ENCODE measurements at regions not wholly inside any gene's neighbourhood (a gene's known extent, or its start where the extent isn't known, plus 50 kb on each side); places are given as distances from the start of the nearest gene placed in this dataset.

- Histone ChIP-seq H3K79me2 (replicated peaks; ENCODE audit: insufficient read depth) (no peaks in the 10 kb centered on the region), H2AFZ (no peak overlapping the region), H3K36me3 (ENCODE audit: insufficient read depth) (no peaks in the 10 kb centered on the region), H3K4me1 (ENCODE audit: insufficient read depth) (0 out of 2 replicates have a peak, but pooled peaks cover 6% of the 10 kb centered on the region), H4K20me1 (replicated peaks; ENCODE audit: insufficient read depth) (no peaks in the 10 kb centered on the region), H3K4me2 (no peak overlapping the region), H3K4me3 (no peak overlapping the region), H3F3A (replicated peaks; ENCODE audit: low read depth) (no peaks in the 10 kb centered on the region), H3K9me2 (ENCODE audit: insufficient read depth) (peaks cover 4% of the 10 kb centered on the region; the same call in 1 of the 2 replicates), H3K27ac (ENCODE audit: low read depth) (no peak overlapping the region), H3K27me3 (ENCODE audit: insufficient read depth) (no peaks in the 10 kb centered on the region)
- Mint-ChIP-seq H3K9me3 (no peaks in the 10 kb centered on the region), H3K36me3 (ENCODE audit: low read depth) (no peaks in the 10 kb centered on the region), H3K4me1 (peaks cover 8% of the 10 kb centered on the region), H3K27ac (no peak overlapping the region), H3K27me3 (ENCODE audit: insufficient read depth, low read depth, poor library complexity) (peaks cover 5% of the 10 kb centered on the region), H3K4me3 (no peak overlapping the region)
- no peak for TF ChIP-seq STAT1 (IDR thresholded peaks at IDR 0.05; ENCODE audit: unreplicated experiment)
- no peak for TF ChIP-seq NANOG (IDR thresholded peaks at IDR 0.05; ENCODE audit: borderline replicate concordance)
- TF ChIP-seq EZH2phosphoT487 (IDR thresholded peaks at IDR 0.05; ENCODE audit: unreplicated experiment): no peak
- TF ChIP-seq ZNF331 (CRISPR knock-in tag; IDR thresholded peaks at IDR 0.05; ENCODE audit: low read depth): no peak
- no peak for TF ChIP-seq ZNF114 (CRISPR knock-in tag; IDR thresholded peaks at IDR 0.05)
- TF ChIP-seq ZNF462 (CRISPR knock-in tag; IDR thresholded peaks at IDR 0.05): no peak
- no peak for TF ChIP-seq REST (IDR thresholded peaks at IDR 0.05; ENCODE audit: unreplicated experiment)
- no peak for TF ChIP-seq POLR2AphosphoS5 (IDR thresholded peaks at IDR 0.05; ENCODE audit: low read depth)
- TF ChIP-seq CTCF (conservative IDR thresholded peaks at IDR 0.05; ENCODE audit: low read depth in 2 of 2): no peak
- TF ChIP-seq CREB1 (CRISPR knock-in tag; IDR thresholded peaks at IDR 0.05; ENCODE audit: low read depth): no peak
- TF ChIP-seq ETS1 (IDR thresholded peaks at IDR 0.05): no peak
- no peak for TF ChIP-seq EZH2 (IDR thresholded peaks at IDR 0.05; ENCODE audit: low read depth, unreplicated experiment)
- no peak for TF ChIP-seq JUNB (IDR thresholded peaks at IDR 0.05; ENCODE audit: unreplicated experiment)
- ATAC-seq: no peak
- no peak for DNase-seq (ENCODE audit: low spot score)
These were observed 175.7 kb downstream of the KCNJ2 start for GRCh38 chr17:70345061-70345460.

All from GM23338 (cell line).